Esophagus muscularis mucosa (tissue), 3 donors: ENCODE measurements at regions not wholly inside any gene's neighbourhood (a gene's known extent, or its start where the extent isn't known, plus 50 kb on each side); places are given as distances from the start of the nearest gene placed in this dataset.

Experiments used
- POLR2A ChIP-seq: fragments of 450-650 bp; IDR thresholded peaks from one replicate; pipeline ENCODE4 v1.6.1; 2017; ENCODE audit warnings: antibody characterized with exemption, moderate library complexity, mild to moderate bottlenecking, low read depth
- TF ChIP-seq, protein P1 (sequence below), 3 experiments: fragments of 200-600 bp in 2 of 3; fragments of 450-650 bp in 1 of 3; sonication (generic) in 2 of 3; IDR thresholded peaks; one replicate each; pipeline ENCODE4 v1.5.1; 2017 to 2019; ENCODE audit warnings: antibody characterized with exemption in 3 of 3, mild to moderate bottlenecking in 2 of 3, moderate library complexity in 1 of 3

DNA sequence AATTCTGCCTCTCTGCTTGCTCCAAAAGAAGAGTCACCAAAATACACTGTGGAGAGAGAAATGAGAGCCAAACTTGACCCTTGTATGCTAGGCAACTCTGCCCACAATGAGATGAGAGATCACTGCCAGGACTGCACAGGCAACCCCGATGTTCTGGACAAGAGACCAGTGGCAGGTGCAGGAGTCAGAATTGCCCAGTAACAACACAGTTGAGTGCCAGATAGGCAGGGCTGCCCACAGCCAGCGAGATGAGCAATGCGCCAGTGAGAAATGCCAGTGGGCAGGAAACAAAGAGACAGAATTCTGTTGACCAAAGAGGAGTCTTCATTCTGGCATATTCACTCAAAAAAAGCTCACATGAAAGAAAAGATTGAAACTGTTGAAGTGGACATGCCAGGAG, 570.7 kb downstream of the CAAP1 start:
- TF ChIP-seq, protein P1, sequence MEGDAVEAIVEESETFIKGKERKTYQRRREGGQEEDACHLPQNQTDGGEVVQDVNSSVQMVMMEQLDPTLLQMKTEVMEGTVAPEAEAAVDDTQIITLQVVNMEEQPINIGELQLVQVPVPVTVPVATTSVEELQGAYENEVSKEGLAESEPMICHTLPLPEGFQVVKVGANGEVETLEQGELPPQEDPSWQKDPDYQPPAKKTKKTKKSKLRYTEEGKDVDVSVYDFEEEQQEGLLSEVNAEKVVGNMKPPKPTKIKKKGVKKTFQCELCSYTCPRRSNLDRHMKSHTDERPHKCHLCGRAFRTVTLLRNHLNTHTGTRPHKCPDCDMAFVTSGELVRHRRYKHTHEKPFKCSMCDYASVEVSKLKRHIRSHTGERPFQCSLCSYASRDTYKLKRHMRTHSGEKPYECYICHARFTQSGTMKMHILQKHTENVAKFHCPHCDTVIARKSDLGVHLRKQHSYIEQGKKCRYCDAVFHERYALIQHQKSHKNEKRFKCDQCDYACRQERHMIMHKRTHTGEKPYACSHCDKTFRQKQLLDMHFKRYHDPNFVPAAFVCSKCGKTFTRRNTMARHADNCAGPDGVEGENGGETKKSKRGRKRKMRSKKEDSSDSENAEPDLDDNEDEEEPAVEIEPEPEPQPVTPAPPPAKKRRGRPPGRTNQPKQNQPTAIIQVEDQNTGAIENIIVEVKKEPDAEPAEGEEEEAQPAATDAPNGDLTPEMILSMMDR (IDR thresholded peaks at IDR 0.05): no peak
- no peak for TF ChIP-seq POLR2A
